ENCODE measurements at regions not wholly inside any gene's neighbourhood (a gene's known extent, or its start where the extent isn't known, plus 50 kb on each side); places are given as distances from the start of the nearest gene placed in this dataset.

DNA sequence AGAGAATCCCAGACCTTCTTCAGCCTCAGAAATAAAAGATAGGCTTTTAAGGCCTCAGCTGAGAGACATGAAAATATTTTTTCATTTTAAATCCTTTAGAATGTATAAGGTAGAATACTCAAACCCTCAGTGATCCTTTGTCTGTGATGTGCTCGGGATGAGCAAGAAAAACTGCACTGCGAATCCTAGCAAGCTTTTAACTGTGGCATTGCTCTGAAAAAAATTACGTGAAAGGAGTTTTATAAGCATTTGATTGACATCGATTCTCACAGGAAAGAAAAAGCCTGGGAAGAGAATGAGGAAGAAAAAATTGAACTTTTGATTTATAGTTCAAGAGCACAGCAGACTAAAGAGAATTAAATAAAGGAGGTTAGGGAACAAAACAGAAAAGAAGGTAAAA lies 120.0 kb downstream of the TMEM168 start:
- no peak for TF ChIP-seq SIN3A (IDR thresholded peaks at IDR 0.05; ENCODE audit: borderline replicate concordance, low read depth, low read length)
- TF ChIP-seq CTCF (IDR thresholded peaks at IDR 0.05) = no peak
- no peak for TF ChIP-seq RAD21 (IDR thresholded peaks at IDR 0.05; ENCODE audit: low read length)
- no peak for TF ChIP-seq USF2 (IDR thresholded peaks at IDR 0.05; ENCODE audit: borderline replicate concordance, low read depth, low read length)

Data from SK-N-SH (cell line).